NT2/D1 (cell line): ENCODE measurements at regions not wholly inside any gene's neighbourhood (a gene's known extent, or its start where the extent isn't known, plus 50 kb on each side); places are given as distances from the start of the nearest gene placed in this dataset.

Experiments used
- DNase-seq: peaks from one replicate; pipeline ENCODE4 v3.0.0-alpha.2; 2011; ENCODE audit warnings: low read depth, low spot score
- H3K27me3 ChIP-seq: 2 replicates; pipeline ENCODE4 v1.6.0; 2011; ENCODE audit warnings: mild to moderate bottlenecking; ENCODE audit not compliant: insufficient read length, insufficient read depth
- H3K36me3 ChIP-seq: 2 replicates; pipeline ENCODE4 v1.6.1; 2011; ENCODE audit warnings: mild to moderate bottlenecking, low read length, mixed read lengths; ENCODE audit not compliant: insufficient read depth, insufficient read length
- H3K4me1 ChIP-seq: 2 replicates; pipeline ENCODE4 v1.5.1; 2011; ENCODE audit not compliant: insufficient read depth, insufficient read length
- H3K4me3 ChIP-seq: 2 replicates; pipeline ENCODE4 v1.5.1; 2011; ENCODE audit warnings: low read depth; ENCODE audit not compliant: insufficient read length
- H3K9ac ChIP-seq: 2 replicates; pipeline ENCODE4 v1.6.0; 2011; ENCODE audit warnings: low read depth; ENCODE audit not compliant: insufficient read length
- H3K9me3 ChIP-seq: 2 replicates; pipeline ENCODE4 v1.5.1; 2011; ENCODE audit warnings: mild to moderate bottlenecking, low read length; ENCODE audit not compliant: insufficient read depth
- SUZ12 ChIP-seq: IDR thresholded peaks from 2 replicates; pipeline ENCODE4 v1.6.1; 2011; ENCODE audit not compliant: insufficient read length, insufficient read depth; ENCODE audit errors: extremely low read depth
- YY1 ChIP-seq: IDR thresholded peaks from 2 replicates; pipeline ENCODE4 v1.6.1; 2011; ENCODE audit not compliant: insufficient read length, insufficient read depth
- ZNF274 ChIP-seq: IDR thresholded peaks from 2 replicates; pipeline ENCODE4 v1.6.1; 2011; ENCODE audit warnings: mild to moderate bottlenecking, low read depth, low read length

DNA sequence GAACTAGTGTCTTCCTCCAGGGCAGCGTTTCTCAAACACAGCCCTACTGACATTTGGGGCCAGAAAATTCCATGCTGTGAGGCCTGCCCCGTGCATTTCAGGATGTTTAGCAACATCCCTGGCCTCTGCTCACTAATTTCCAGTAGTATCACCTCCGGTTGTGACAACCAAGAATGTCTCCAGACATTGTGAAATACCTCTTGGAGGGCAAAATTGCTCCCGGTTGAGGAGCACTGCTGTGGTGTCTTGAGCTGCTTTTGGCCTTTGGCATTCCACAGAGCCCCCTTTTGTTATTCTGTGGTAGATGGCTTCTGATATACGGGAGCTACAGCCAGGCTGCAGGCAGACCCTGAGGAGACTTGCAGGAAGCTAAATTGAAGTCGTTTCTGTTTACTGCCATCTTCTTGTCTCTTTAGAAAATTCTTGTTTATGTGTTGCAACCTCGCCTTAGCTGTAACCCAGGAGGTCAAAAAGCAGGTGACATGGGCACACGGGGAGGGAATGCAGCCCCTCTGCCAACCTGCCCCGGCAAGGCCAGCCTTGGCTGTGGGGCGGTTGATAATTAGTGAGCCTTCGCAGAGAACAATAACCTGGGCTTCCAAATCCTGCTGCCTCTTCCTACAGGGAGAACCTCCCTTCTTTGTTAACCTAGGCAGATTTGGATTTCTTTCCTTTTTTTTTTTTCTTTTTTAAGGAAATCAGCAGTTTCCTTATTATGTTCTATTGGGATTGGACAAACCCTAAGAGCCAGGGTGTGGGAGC is 74.7 kb upstream of the AKT3 start:
- no peaks in the 10 kb centered on the region for H3K27me3 ChIP-seq

DNA sequence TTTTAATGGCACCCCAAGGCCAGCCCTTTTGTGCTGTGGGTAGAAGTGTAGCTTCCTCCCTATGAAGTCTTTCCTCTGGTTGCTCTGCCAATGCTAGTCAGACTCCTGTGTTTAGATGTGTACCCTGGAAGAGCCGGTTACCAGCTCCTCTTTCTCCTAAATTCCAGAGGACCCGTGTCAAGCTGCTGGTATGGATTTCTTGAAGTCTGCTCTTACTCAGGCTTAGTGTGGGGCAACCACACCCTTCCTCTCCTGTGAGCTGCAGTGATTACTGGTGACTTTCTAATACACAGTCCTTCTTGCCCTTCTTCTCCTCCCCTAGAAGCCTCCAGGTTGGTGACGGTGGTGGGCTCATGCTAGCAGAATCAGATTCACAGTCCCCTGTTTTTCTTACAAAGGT is 74.1 kb upstream of the AKT3 start:
- no peak for DNase-seq
- Histone ChIP-seq H3K36me3 (no peaks in the 10 kb centered on the region), H3K4me1 (peaks cover 9% of the 10 kb centered on the region), H3K4me3 (no peak overlapping the region), H3K27me3 (no peaks in the 10 kb centered on the region), H3K9ac (peak overlapping the region; percentile 58), H3K9me3 (0 out of 2 replicates have a peak, but pooled peaks cover 3% of the 10 kb centered on the region)
- no peak for TF ChIP-seq YY1
- no peak for TF ChIP-seq ZNF274
- no peak for TF ChIP-seq SUZ12

More for the DNA sequence above, 74.7 kb upstream of the AKT3 start:
- Histone ChIP-seq H3K4me1 (peaks cover 9% of the 10 kb centered on the region), H3K9ac (peak overlapping the region; percentile 58), H3K9me3 (0 out of 2 replicates have a peak, but pooled peaks cover 3% of the 10 kb centered on the region), H3K36me3 (no peaks in the 10 kb centered on the region), H3K4me3 (no peak overlapping the region)
- no peak for TF ChIP-seq ZNF274
- no peak for TF ChIP-seq SUZ12
- TF ChIP-seq YY1, result no peak
- DNase-seq, result peak; percentile 79

DNA sequence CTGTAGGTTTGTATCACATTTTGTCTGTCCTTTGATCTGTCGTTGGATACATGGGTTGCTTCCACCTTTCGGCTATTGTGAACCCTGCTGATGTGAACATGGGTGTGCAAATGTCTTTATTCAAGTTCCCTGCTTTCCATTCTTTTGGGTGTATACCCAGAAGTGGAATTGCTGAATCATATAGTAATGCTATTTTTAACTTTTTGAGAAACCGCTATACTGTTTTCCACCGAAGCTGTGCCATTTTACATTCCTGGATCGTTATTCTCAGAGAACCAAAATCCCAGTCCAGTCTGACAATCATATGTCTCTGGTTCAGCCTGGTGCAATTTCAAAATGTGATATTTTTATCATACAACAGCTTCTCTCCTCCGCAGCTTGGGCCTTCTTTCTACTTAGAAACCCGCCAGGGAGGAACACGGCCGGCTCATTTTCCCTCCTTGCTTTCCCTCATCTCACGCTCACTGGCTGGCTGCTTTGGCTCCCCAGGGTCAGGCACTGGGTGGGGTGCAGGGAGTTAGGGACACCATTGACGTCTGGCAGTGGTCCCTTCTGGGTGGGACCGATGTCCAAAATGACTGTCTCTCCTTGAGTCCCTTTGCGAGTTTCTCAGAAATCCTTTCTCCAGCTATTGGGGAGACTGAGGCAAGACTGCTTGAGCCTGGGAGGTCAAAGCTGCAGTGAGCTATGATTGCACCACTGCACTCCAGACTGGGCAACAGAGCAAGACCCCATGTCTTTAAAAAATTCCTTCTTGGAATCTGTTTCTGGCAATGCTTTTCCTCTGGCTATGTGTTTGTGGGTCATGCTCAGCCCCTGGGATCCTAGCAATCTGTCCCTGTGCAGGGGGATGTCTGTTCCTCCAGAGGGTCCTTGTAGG is 73.5 kb upstream of the AKT3 start:
- no peak for DNase-seq
- Histone ChIP-seq H3K36me3 (no peaks in the 10 kb centered on the region), H3K4me1 (peaks cover 7% of the 10 kb centered on the region), H3K27me3 (peaks cover 4% of the 10 kb centered on the region), H3K9ac (peak overlapping the region; percentile 58), H3K9me3 (0 out of 2 replicates have a peak, but pooled peaks cover 3% of the 10 kb centered on the region), H3K4me3 (no peak overlapping the region)
- no peak for TF ChIP-seq ZNF274
- no peak for TF ChIP-seq SUZ12
- no peak for TF ChIP-seq YY1

DNA sequence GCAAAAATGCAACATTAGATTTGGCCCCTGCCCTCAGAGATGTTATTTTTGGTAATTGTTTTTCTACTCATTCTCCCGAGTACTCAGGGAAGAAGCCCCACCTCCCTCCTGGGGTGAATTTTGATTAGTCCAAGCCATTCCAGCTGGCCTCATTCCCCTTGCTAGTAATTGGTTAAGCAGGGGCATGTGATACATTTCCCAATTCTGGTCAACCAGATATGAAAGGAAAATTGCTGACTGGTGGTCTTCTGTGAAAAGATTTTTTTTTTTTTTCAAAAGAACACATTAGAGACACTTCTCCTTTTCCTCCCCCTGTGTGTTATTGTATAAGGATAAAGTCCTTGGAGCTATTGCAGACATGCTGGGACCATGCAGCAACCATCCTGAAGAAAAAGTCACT is 71.1 kb upstream of the AKT3 start:
- no peak overlapping the region for H3K9ac ChIP-seq
- TF ChIP-seq ZNF274, result no peak
- no peak for TF ChIP-seq SUZ12
- no peak for TF ChIP-seq YY1
- 0 out of 2 replicates have a peak, but pooled peaks cover 3% of the 10 kb centered on the region for H3K9me3 ChIP-seq
- no peaks in the 10 kb centered on the region for H3K36me3 ChIP-seq
- peaks cover 9% of the 10 kb centered on the region for H3K4me1 ChIP-seq
- no peak overlapping the region for H3K4me3 ChIP-seq
- no peak for DNase-seq
- H3K27me3 ChIP-seq, result peaks cover 29% of the 10 kb centered on the region

DNA sequence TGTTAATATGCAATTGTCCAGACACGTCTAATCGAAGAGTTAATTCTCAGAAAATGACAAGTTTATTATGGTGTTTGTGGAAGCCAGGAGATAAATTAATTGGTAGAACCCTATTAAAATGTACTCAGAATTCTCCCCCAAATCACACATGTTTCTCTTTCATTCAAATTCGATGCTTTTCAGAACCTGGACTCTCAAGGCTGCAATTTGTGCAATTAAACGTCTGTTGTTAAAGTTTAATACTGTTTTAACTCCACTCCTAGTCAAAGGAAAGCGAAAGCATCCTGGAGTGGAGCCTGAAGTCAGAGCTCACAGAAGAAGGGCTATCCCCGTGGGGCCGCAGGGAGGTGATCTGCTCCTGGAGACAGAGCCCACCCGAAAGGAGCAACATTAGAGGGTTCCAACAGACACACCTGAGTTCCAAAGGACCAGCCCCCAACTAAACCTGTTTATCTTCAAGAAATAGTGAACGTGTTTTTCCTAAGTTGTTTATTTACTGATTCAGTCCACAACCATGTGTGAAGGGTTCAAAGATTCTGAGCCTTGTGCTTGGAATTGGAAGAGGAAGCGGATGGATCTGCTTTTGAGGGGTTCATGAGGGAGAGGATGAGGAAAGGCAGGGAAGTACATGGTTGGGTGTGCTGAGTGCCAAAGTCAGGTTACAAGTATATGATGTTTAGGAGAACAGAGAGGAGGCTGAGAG is 68.0 kb upstream of the AKT3 start:
- H3K9ac ChIP-seq, result peak overlapping the region; percentile 78
- H3K4me3 ChIP-seq, result peak overlapping the region; percentile 59
- DNase-seq, result no peak
- H3K36me3 ChIP-seq, result no peaks in the 10 kb centered on the region
- no peaks in the 10 kb centered on the region for H3K9me3 ChIP-seq
- TF ChIP-seq SUZ12 (no peak), YY1 (no peak), ZNF274 (no peak)
- H3K4me1 ChIP-seq, result peaks cover 3% of the 10 kb centered on the region
- H3K27me3 ChIP-seq, result peaks cover 33% of the 10 kb centered on the region

DNA sequence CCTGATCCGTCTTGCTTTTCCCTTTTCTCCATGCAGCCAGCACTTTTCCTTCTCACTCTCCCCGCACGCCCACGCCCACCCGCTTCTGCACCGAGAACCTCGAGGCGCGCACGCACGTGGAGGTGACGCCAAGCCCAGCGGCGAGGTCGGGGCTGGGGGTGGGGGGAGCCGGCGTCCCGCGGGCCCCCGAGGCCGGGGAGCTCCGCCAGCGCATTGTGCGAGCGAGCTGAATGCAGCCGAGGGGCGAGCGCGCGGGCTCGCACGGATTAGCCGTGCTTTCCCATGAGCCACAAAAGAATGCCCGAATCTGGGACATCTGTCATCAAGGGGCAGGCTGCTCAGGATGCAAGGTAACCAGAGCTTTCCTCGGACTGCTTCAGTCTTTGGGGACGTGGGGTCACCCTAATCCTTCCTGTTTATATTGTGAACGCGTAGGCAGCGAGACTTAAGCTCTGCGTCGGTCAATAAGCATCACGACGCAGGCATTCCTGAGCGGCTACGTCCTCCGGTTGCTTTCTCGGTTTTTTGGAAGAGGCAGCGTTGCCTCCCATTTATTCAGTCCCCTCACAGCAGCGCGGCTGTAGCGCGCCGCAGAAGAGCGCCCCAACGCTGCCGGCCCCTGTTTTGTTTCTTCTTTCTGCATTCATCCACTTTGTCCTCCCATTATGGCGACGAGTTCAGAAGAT is 67.3 kb upstream of the AKT3 start:
- peak; percentile 74 for DNase-seq
- peak overlapping the region; percentile 78 for H3K9ac ChIP-seq
- no peaks in the 10 kb centered on the region for H3K9me3 ChIP-seq
- H3K36me3 ChIP-seq, result no peaks in the 10 kb centered on the region
- peaks cover 33% of the 10 kb centered on the region for H3K27me3 ChIP-seq
- peaks cover 3% of the 10 kb centered on the region for H3K4me1 ChIP-seq
- TF ChIP-seq YY1 (no peak), SUZ12 (no peak), ZNF274 (no peak)
- peak overlapping the region; percentile 59 for H3K4me3 ChIP-seq
